ENCODE measurements at regions not wholly inside any gene's neighbourhood (a gene's known extent, or its start where the extent isn't known, plus 50 kb on each side); places are given as distances from the start of the nearest gene placed in this dataset.
"Not testable (repeated sequence)": the region's sequence is repeated elsewhere in the genome, so short reads cannot be mapped to it uniquely, and the experiment has no call there.

- DNase-seq: no peak
Measured at GRCh38 chr14:106115401-106115800, 589.0 kb downstream of the TMEM121 start.

GRCh38 chr14:106116339-106116930 is 590.1 kb downstream of the TMEM121 start:
- DNase-seq: peak; percentile 10 to 41

- DNase-seq: no peak
Measured at GRCh38 chr14:106120101-106120500, 593.7 kb downstream of the TMEM121 start.

- peak in 1 of 2 donors; percentile 32 for DNase-seq
Measured at GRCh38 chr14:106129274-106129673, 602.9 kb downstream of the TMEM121 start.

GRCh38 chr14:106129904-106130661 is 603.7 kb downstream of the TMEM121 start:
- not testable (repeated sequence) for DNase-seq

- DNase-seq: not testable (repeated sequence)
Measured at GRCh38 chr14:106133126-106133525, 606.7 kb downstream of the TMEM121 start.

GRCh38 chr14:106134886-106135285 is 608.5 kb downstream of the TMEM121 start:
- no peak for DNase-seq

- DNase-seq: peak; percentile 52 to 57
Measured at GRCh38 chr14:106141242-106142220, 615.1 kb downstream of the TMEM121 start.

- DNase-seq: not testable (repeated sequence)
Measured at GRCh38 chr14:106145731-106146130, 619.3 kb downstream of the TMEM121 start.

- peak; percentile 53 to 75 for DNase-seq
Measured at GRCh38 chr14:106153362-106153955, 627.1 kb downstream of the TMEM121 start.

GRCh38 chr14:106163316-106163715 is 636.9 kb downstream of the TMEM121 start:
- no peak for DNase-seq

- not testable (repeated sequence) for DNase-seq
Measured at GRCh38 chr14:106163812-106164211, 637.4 kb downstream of the TMEM121 start.

- DNase-seq: no peak
Measured at GRCh38 chr14:106166232-106166631, 639.8 kb downstream of the TMEM121 start.

- no peak for DNase-seq
Measured at GRCh38 chr14:106166650-106167204, 640.3 kb downstream of the TMEM121 start.

- peak; percentile 75 for DNase-seq
Measured at GRCh38 chr14:106170163-106170658, 643.8 kb downstream of the TMEM121 start.

GRCh38 chr14:106174206-106174605 is 647.8 kb downstream of the TMEM121 start:
- DNase-seq: peak; percentile 55 to 75

GRCh38 chr14:106177266-106178246 is 651.2 kb downstream of the TMEM121 start:
- DNase-seq: peak in 1 of 2 donors; percentile 61

- no peak for DNase-seq
Measured at GRCh38 chr14:106179761-106180160, 653.4 kb downstream of the TMEM121 start.

GRCh38 chr14:106184771-106185170 is 658.4 kb downstream of the TMEM121 start:
- peak; percentile 55 to 73 for DNase-seq

- not testable (repeated sequence) for DNase-seq
Measured at GRCh38 chr14:106185174-106185836, 658.9 kb downstream of the TMEM121 start.
